Activated effector memory CD4-positive, alpha-beta T cell treated with Interleukin-2 at 50 U/mL for 16 hours (primary cell): ENCODE measurements at regions not wholly inside any gene's neighbourhood (a gene's known extent, or its start where the extent isn't known, plus 50 kb on each side); places are given as distances from the start of the nearest gene placed in this dataset.
"Not testable (repeated sequence)": the region's sequence is repeated elsewhere in the genome, so short reads cannot be mapped to it uniquely, and the experiment has no call there.

Experiments used
- DNase-seq: peaks from one replicate; pipeline ENCODE4 v3.0.0-alpha.2; 2020

DNA sequence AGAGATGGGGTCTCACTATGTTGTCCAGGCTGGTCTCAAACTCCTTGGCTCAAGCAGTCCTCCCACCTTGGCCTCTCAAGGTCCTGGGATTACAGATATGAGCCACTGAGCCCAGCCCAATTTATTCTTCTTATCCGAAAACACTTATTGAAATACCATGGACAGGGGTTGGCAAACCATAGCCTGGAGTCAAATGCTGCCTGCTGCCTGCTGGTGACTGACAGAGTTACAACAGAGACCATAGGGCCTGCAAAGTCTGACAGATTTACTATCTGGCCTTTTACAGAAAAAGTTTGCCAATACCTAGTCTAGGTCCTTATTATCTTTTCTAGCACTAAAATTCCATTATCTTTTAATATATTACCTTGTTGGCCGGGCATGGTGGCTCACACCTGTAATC is 87.1 kb upstream of the ZNF281 start:
- DNase-seq = no peak

DNA sequence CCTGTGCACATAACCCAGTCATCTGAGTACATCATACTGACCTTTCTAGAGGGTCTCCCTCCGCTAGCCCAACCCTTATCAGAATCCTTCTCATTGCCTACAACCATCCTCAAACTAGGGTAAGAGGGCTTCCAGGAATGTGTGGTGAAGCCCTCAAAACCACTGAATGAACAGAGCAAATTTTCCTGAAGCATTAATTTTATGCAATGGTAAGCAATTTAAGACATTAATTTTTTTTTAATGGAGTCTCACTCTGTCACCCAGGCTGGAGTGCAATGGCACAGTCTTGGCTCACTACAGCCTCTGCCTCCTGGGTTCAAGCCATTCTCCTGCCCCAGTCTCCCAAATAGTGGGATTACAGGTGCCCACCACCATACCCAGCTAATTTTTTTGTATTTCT is 86.1 kb upstream of the ZNF281 start:
- no peak for DNase-seq

DNA sequence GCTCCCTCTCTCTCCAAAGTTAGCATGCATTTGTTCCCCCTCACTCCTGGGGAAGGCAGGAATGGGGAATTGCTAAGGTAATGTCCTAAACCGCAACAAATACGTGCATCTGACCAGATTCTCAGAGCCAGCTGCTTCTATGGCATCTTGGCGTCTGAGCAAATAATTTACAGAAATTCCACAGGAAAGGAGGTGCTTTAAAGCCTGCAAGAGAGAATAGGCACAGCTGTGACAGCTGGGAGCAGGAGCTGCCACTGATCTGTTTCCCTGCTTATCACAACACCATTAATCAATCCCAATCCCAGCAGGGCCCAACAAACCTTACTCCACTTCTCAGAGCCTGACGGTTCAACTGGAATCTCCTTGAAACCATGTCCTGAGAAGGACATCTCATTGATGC is 83.5 kb upstream of the ZNF281 start:
- no peak for DNase-seq

DNA sequence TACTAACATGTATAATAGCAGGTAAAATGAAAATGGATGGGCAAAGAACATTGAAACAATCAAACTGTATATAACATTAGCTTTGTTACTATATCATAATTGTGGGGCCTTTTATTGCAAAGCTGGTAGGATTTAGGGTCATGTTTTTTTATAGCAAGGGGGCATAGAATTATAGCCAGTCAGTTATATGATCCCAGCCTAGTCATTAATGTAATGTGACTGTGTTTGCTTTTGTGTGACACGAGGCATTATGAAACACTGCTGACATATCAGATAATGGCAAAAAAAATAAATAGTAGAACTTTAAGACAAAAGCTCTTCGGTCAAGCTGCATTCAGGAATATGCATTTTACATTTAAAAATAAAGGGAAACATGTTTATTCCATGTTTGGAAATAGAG is 81.3 kb upstream of the ZNF281 start:
- no peak for DNase-seq

DNA sequence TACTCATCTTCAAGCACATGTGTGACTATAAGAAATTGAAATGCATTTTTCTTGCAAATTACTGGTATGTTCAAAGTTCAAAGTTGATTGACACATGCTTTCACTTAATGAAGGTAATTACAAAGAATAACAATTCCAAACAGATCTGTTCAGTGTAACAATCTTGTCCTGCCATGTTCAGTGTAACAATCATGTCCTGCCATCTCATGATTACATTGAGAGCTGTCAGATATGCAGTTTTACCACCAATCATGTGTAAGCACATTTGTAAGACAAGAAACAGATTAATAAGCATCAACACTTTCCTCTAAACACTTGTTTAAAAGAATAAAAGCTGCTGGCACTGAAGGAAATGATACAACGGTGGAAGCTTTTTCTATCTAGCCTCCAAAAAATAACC is 80.3 kb upstream of the ZNF281 start:
- DNase-seq = no peak

DNA sequence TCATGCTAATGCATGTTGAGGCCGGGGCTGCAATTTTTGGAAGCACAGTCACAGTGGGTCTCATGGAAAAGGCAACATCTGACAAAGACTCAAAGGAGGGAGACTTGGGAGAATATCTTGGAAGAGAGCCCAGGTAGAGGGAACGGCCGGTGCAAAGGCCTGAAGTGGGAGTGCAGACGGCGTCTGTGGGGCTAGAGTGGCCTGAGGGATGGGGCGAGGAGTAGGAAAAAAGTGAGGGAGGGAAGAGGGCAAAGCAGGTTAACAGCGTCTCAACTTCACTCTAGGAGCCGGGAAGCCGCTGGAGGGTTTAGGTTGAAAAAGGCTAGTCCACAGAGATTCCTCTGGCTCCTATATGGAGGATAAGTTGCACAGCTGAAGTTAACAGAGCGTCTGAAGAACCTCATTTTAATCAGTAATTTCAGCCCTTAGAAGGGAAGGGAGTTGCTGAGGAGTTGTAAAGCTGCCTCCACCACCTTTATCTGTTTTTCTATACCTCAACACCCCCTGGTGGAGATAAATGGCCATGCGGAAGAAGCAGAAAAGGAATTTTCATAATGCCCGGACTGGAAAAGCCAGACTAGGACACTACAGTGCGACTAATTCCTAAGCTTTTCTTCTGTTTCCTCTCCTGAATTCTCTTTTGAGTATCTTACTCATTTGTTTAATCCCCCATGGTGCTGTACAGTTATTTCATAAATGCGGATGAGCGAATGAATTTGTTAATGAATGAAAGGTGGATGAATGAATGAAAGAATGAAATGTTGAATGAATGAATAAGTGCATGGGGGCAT is 78.7 kb upstream of the ZNF281 start:
- DNase-seq = peak; percentile 6

DNA sequence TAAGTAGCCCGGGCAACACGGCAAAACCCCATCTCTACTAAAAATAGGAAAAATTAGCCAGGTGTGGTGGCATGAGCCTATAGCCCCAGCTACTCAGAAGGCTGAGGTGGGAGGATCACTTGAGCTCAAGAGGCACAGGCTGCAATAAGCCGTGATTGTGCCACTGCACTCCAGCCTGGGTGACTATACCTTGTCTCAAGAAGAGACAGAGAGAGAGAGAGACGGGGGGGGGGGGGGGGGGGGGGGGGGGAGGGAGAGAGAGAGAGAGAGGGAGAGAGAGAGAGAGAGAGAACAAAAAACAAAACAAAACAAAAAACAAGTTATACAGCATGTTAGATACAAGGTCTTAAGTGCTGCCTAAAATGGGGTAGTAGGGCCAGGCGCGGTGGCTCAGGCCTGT is 77.8 kb upstream of the ZNF281 start:
- DNase-seq = no peak

DNA sequence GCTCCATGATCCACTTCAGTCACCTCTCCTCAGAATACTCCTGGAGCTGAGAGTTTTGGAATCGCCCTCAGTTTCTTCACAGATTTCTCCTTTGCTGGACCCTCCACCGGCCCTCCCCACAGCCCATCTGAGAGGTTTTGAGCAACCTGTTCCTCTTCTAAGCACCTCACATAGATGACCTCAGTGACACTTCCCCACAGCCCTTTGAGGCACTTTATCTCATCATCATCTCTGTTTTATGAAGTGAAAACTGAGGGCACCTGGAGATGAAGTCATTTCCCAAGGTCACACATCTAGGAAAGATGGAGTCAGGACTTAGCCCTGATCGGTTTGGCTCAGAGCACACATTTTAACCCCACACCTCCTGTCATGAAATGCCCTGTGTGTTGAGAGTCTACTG is 76.8 kb upstream of the ZNF281 start:
- no peak for DNase-seq

DNA sequence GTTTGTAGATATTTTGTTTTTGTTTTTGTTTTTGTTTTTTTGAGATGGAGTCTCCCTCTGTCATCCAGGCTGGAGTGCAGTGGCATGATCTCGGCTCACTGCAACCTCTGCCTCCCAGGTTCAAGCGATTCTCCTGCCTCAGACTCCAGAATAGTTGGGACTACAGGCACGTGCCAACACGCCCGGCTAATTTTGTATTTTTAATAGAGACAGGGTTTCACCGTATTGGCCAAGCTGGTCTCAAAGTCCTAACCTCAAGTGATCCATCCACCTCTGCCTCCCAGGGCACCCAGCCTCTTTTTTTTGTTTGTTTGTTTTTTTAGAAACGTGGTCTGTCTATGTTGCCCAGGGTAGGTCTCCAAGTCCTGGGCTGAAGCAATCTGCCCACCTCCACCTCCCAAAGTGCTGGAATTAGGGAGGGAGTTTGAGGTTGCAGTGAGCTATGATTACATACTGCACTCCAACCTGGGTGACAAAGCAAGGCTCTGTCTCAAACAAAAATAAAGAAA is 74.7 kb upstream of the ZNF281 start:
- DNase-seq = not testable (repeated sequence)

DNA sequence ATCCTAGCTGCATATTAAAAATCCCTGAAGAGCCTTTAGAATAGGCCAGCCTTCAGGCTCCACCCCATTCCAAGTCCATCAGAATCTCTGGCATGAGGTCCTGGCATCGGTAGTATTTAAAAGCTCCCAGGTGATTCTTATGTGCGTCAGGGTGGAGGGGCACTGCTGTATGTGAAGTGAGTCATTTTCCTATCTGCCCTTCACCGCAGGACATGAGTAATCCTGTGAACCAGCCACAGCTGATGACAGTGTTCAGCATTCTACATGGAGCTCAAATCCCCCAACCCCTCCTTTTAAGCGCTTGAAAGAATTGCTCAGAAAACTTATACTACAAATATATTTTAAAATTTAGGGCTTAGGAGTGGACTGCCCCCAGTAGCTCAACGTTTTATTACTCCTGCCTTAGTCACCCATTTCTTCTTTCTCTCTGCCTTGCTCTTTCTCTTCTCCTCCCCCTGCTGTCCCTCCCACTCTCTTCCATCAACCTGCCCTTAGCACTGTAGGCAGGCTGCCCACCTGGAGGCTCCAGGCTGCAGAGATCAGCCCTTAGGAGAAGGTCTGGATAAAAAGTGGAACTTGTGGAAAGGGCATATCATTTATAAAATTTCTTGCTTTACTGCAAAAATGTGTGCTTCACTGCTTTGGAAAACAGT is 73.8 kb upstream of the ZNF281 start:
- DNase-seq = peak; percentile 13

DNA sequence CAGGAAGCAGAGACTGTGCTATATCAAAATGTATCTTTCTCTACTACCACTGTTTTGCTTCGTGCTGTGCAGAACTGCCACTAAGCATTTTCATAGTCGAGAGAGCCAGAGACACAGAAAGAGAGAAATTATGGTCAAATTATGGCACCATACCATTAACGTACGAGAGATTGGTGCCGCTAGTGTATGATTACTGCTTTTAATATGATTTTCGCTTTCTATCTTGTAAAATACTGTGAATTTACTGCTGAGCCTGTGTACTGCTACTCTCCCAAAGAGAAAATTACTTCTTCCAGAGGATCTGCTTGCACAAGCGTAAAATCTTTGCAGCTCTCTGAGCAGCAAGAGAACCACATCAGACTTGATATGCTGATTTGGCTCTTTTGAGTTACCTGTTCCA is 71.1 kb upstream of the ZNF281 start:
- no peak for DNase-seq

DNA sequence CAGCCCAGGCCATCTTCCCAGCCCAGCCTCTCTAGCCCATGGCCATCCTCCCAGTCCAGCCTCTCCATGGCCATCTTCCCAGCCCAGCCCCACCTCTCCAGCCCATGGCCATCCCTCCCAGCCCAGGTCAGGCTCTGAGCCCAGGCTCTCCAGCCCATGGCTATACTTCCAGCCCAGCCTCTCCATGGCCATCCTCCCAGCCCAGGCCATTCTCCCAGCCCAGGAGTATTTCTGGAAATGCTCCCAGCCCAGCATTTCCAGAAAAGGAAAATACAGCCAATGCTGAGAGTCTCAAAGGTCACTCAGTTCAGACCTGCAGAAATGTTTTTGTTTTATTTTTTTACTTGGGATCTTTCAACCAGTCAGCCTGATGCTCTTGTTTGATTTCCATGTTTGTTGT is 70.0 kb upstream of the ZNF281 start:
- DNase-seq = no peak

DNA sequence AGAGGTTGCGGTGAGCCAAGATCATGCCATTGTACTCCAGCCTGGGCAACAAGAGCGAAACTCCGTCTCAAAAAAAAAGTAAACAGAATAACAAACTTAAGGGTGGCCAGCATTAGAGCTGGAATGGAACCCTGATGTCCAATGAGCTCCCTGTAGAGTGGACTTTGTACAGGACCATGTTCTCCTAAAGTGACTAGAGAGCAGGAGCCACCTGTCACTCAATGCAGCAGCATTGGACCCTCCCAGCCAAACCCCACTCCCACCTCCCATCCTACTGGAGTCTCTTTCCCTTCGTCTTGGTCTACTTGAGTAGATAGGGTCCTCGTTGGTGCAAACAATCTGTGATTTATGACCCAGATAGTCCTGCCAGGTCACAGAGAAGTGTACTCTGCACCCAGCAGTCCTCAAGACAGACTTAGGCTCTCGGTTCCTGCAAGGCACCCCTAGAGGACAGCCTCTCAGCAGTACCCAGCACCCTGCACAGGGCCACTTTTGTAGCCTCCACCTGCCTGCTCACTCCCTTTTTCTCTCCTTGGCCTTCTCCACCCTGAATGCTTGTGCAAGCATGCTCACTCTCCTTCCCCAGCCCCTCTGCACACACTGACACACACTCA is 69.2 kb upstream of the ZNF281 start:
- DNase-seq = no peak

DNA sequence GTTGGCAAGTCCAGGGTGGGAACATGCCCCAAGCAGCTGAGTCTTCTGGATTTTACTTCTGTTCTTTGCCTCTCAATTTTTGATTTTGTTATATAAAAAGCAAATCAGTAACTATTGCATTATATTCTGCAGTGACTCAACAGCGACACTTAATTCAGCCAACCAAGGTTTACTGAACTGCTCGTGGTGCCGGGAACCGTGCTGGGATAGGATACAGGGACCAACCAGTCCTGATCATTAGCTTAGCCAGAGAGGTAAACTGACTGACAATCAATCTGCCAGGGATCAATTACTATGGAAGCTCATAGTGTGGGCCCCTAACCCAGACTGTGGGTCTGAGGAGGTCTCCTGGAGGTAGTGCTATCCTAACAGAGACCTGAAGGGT is 68.4 kb upstream of the ZNF281 start:
- no peak for DNase-seq

DNA sequence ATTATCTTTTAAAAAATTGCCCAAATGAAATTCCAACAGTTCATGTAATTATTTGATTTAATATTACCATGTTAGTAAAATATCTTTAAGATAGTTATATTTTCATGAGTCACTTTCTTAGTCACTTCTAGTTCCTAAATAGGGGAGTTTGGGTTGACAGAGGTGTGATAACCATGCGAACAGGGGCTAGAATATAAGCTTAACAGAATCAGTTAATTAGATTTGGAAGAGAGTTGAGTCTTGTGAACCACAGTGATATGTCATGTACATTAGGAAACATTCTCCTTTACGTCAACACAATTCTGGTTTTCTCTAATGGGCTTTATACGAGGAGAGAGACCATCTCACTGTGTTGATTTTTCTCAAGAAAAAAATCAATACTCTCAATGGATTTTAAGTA is 64.8 kb upstream of the ZNF281 start:
- no peak for DNase-seq

DNA sequence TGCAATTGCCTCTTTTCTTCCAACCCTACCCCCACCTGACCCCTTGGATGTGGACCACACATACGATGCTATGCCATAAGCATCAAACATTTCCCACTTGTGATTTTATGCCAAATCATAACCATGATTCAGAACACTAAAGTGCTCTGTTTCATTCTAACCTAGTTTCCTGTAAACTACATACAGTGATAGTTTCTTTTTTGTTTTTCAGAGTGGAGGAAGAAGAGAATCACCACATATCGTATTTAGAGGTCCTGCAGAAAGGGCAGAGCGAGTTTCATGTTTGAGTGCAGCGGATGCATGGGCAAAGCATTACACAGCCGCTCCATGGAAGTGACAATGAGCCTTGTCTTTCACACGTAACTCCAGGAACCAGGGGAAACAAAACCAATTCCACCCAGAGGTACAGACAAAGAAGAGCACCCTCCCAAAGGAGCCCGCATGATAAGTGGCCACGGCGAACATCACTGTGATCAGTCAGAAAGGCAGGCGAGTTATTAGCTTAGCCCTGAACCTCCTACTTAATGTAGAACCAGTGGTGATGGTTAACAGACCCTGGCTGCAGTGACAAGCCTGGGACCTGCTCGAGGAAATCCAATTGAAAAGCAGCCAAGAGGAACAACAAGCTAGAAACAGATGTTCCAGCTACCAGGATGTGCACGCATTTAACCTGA is 64.0 kb upstream of the ZNF281 start:
- DNase-seq = no peak

DNA sequence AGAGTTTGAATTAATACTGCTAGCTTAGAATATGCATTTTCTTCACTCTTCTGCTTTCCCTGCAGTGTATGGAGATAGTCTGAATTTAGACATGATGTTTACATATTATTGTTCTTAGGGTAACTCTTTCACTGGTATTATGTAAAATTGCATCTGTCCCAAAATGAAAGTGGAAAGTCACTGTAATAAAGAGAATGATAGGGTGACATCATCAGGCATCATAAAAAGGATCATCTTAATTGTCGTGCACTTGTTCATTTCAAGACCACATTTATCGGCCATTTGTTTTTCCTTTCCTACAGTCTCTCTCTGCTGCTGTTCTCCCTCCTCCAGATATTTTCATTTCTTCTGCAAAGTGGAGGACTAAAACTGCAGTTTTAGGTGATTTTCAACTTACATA is 61.9 kb upstream of the ZNF281 start:
- no peak for DNase-seq

DNA sequence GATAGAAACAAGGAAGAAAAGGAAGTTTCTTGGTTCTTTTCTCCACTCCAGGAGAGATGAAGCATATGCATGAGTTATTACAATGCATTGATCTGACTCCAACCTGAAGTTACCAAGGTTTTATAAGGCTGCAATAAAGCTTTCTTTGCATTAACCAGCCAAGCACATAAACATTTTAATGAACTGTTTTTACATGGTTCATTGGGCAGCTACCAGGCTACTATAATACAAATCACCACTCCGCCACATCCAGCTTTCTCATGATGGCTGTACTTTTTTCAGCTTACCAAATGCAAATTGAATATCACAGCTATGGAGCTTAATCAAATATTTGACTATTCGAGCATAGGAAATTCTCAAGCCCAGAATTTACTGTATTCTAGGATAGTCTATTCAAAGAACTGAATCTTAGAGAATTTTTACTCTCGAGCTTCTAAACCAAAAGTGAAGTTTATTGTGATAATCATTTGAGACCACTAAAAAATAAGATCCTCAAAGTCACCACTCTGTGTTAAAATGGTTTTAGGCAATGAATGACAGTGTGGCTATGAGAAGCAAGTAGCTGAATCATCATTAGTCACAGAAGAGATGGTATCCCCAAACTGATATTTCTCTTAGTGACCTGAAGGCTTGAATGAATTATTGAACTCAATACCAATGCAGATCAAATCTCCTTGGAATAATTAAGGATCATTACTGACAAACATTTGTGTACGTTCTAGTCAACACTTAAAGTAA is 58.6 kb upstream of the ZNF281 start:
- no peak for DNase-seq

DNA sequence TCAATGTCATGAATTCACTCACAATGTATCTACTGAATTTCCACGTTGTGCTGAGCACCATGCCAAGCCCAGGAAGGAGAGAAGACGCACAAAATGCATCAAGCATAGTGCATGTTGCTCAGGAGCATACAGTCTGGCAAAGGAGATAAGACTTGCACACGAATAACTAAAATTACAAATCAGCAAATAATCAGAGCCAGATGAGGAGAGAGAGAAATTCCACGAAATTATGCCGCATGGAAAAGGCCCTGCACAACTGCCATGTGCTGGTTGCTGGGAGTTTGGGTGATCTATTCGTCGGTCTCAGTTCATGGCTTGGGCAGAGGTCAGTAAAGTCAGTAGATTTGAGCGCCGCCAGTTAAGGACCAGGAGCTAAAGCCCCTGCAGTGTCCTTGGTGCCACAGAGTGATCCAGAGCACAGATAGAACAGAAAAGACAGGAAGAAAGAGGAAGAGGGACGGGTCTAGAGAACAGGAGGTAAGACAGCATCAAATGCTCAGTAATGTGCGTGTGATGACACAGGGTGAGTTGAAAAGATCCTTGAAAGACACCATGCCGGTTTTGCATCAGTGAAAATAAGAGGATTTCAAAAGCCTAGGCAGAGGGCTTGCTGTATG is 55.1 kb upstream of the ZNF281 start:
- no peak for DNase-seq
